ENCODE measurements at regions not wholly inside any gene's neighbourhood (a gene's known extent, or its start where the extent isn't known, plus 50 kb on each side); places are given as distances from the start of the nearest gene placed in this dataset.

DNA sequence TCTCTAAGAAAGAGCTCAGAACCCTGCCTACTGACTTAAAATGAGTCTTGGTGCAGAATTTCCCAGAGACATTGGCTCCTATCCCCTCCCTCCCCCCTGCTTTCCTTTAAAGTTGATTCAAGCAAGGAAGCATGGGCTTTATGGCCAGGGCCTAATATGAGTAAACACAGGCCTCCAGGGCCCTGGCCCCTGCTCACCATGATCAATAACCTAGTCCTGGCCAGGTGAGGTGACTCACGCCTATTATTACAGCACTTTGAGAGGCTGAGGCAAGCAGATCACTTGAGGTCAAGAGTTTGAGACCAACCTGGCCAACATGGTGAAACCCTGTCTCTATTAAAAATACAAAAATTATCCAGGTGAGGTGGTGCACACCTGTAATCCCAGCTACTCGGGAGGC is 165.1 kb upstream of the TMCC3 start:
- DNase-seq (ENCODE audit: low read depth), result no peak

DNA sequence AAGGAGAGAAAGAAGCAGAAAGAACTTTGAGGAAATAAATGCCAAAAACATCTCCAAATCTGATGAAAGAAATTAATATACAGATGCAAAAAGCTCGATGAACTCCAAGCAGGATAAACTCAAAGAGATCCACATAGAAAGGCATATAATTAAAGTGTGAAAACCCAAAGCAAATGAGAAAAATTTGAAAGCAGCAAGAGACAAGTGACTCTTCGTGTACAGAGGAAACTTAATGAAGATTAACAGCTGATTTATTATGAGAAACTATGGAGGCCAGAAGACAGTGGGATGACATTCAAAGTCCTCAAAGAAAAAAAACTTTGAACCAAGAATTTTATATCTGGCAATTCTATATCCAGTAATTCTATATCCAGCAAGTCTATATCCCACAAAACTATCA is 163.0 kb upstream of the TMCC3 start:
- no peak for DNase-seq (ENCODE audit: low read depth)

DNA sequence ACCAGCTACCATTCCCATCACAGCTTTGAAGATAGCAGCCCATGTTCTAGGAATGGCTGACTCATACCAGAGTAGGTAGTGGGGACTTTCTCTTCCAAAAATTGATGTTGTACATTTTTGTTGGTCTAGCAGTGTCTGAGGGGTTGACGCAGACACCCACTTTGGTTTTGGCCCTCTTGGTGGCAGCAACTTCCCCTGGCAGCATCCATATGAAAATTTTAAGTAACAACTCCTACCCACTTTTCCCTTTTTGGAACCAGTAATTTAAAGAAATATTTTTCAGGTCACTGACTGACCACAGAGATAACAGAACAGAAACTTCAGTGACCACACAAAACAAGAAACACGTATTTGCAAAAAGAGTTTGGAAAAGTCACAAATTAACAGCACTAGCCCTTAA is 162.0 kb upstream of the TMCC3 start:
- DNase-seq (ENCODE audit: low read depth), result no peak

DNA sequence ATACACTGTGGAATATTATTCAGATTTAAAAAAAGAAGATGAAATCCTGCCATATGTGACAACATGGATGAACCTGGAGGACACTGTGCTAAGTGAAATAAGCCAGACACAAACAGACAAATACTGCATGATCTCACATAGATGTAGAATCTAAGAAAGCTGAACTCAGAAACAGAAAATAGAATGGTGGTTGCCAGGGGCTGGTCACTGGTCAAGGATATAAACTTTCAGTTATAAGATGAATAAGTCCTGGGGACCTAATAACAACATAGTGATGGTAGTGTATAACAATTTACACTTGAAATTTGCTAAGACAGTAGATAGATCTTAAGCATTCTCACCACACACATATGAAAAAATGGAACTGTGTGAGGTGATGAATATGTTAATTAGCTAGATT is 161.3 kb upstream of the TMCC3 start:
- no peak for DNase-seq (ENCODE audit: low read depth)

DNA sequence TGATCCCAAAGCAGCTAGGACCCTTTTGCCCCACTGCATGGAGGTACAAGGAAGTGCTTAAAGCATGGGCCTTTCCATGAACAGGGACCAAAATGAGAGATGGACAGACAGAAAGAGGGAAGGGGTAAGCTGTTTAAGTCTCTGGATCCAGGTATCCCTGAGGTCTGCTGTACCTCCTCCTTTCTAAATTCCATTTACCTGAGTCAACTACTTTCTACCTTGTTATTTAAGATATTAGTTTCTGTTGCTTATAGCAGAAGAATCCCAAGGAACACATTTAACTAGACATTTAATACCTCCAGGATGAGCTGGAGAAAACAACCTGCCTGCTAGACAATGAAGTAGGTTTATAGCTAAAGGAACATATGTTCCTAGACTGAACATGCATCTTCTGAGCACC is 157.6 kb upstream of the TMCC3 start:
- DNase-seq (ENCODE audit: low read depth), result no peak

DNA sequence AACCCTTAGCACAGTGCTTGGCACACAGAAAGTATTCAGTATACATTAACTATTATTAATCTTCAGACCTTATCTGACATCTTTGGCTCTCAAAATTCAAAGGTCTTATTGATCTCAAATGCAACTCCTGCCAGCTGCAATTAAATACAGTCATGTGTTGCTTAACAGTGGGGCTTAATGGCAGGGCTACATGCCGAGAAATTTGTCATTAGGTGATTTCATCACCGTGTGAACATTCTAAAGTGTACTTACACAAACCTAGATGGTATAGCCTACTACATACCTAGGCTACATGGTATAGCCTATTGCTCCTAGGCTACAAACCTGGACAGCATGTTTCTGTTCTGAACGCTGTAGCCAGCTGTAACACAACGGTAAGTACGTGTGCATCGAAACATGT is 156.3 kb upstream of the TMCC3 start:
- no peak for DNase-seq (ENCODE audit: low read depth)

DNA sequence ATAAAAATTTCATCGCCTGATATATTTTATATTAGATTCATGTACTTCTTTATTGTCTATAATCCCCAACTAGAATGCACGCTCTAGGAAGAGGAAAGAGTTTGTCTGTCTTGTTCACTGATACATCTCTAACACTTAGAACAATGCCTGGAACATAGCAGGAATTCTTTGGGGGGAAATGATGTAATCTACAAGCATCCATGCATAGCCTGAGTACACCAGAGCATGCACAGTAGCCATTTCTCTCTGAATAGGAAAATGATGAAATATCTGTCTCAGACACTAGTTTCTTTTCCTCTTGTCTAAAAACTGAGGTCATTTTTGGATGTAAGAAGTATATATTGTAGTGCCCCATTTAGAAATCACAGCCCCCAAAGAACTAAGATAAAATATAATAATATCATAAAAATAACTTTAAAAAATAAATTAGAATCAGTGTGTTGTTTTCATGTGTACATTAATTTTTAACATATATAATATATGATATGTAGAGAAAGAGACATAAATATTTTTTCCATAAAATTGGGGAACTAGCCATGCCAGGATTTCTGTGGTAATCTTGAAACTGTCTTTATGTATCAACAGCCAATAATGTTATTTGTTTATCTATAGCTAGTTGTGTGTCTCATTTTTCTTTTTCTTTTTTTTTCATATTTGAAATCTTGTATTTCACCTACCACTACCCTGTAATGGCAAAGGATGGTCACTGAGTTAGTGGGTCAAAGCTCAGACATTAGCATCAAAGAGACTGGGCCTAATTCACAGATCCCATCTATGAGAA is 155.6 kb upstream of the TMCC3 start:
- DNase-seq (ENCODE audit: low read depth), result peak; percentile 95

DNA sequence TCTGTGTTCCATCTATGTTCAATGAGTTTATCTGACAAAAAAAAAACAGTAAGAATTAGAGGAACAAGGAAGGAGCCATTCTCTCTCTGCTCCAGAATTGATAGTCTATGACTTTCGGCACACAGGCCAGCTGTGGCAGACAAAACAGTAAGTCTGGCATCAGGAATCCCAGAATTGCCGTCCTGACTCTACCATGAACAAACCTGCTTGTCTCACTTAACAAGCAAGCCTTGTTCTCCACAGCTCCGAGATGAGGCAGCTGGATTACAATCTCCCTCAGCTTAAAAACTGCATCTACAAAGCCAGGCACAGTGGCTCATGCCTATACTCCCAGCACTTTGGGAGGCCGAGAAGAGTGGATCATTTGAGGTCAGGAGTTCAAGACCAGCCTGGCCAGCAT is 153.6 kb upstream of the TMCC3 start:
- DNase-seq (ENCODE audit: low read depth), result no peak

DNA sequence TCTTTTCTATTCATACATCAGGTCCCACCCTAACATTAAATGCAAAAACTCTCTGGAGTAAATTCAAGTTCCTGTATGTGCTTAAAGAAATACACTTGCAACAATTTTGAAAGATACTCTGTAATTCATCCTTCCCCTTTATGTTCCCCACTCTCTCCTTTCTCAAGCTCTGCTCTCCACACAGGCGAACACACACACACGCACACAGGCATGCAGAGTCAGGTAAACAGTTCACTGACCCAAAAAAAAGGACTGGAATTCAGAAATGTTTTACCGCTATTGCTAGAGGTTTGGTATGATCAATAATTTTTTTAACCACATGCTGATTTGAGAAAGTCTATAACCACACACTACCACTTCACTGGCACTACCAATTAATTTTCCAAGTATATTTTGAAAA is 152.4 kb upstream of the TMCC3 start:
- DNase-seq (ENCODE audit: low read depth), result no peak

DNA sequence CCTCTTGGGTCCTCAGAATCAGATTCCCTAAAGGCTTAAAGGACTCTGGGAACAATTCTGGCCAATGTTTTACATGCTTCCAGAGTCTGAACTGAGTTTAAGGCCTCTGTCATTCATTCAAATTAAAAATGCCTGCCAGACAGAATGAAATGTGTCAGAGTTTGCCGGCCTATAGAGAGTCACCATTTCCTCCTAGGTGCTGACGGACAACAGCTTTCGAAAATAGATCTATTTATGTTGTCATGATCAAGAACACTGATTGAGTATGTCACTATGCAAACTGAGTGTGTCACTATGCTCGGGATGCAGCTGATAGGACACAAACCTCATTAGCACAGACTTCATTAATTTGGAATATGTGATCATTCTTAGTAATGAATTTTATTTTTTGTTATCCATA is 151.4 kb upstream of the TMCC3 start:
- no peak for DNase-seq (ENCODE audit: low read depth)

DNA sequence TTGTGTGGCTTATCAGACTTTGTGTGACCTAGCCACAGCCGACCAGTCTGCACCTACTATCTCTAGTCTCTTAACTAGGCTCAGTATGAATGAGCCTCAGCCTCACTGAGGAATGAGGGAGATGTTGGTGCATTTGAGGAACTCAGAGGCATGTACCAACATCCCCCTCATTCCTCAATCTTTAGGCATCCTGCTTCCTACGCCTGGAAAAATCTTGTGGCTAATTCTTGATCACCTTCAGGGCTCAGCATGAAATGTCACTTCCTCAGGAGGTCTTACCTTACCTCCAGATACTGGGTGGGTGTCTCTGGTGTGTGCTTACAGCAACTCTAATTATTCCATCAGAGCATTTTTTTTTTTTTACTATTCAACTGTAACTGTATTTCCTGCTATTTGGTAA is 148.8 kb upstream of the TMCC3 start:
- no peak for DNase-seq (ENCODE audit: low read depth)

DNA sequence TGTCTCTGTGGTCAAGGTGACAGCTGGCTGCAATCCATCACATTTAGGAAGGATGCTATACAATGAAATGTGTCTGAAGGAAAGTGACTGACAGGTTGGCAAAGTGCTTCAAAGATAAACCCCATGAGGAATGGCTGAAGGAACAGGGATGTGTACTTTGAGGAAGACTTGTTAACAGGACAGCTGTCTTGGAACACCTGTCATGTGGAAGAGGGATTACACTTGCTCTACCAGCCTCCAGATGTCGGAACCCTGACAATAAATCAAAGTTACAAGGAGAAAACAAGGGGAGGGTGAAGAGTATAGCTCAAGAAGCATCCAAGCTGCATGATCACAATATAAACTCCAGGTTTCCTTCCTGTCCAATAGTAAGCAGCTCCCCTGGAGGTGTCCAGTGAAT is 147.8 kb upstream of the TMCC3 start:
- no peak for DNase-seq (ENCODE audit: low read depth)

DNA sequence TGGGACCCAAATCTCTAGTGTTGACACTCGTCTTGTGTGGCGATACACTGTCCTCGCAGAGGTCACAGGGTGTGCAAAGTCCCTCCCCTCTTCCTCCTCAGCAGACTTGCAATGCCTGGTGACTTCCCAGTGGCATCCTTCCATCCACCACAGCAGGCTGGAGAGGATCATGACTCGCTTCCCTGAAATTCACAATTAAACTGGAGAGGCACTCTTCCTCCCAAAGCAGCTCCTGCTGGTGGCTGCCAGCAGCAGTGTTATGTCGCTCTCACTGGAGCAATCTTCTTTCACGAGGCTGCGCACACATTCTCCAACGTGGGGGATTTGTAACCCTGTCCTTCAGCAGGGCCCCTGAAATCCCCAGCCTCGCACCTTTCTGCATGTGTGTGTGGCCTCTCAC is 145.2 kb upstream of the TMCC3 start:
- DNase-seq (ENCODE audit: low read depth), result peak; percentile 67

DNA sequence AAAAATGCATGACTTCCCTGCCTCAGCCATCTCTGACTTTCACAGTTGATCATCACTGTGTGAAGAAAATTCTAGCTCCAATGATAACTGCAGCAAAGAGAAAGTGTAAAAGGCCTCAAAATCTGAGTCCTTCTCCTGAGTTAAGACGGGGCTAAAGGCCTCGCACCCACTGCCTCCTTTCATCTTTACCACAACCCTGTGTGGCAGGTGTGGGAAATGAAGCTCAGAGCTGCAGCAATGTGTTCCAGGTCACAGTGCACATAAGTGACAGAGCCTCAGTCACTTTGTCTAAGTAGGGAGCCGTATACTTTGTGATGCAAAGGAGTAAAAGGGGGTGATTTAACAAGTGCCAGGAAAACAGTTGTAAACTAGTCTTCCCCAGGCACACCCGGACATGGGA is 144.7 kb upstream of the TMCC3 start:
- DNase-seq (ENCODE audit: low read depth), result no peak

DNA sequence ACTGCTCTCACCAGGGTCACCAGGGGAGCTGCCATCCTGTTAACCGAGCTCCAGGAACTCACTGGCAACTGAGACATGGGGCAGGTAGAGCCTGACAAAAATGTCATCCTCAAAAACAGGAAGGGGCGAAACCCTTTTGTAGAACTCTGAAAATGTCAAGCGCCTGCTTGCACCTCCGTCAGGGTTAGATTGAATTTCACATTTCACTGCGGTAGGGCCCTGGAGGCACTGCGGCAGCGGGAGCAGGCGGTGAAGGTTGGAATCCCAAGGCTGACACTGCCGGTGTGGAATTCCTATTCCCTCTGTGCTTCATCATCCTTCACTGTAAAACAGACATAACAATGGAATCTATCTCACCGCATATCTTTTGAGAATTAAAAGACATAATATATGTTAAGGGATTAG is 142.8 kb upstream of the TMCC3 start:
- DNase-seq (ENCODE audit: low read depth), result peak; percentile 40

DNA sequence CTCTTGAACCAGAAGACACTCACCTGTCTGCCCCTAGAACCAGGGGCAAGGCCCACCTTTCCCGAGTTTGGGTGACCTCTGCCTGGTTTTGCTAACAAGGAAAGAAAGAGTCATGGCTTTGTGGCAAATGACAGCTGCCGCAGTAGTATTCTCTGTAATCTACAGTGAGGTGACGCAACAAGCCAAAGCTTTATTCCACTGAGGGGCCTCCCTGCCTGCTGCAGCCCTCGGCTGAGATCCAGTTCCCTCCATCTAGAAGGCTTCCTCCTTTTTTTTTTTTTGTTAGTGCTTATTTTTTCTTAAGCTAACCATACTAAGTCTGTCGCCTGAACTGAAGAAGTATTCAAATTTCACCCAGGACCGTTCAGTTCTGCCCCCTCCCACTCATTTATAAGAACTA is 142.3 kb upstream of the TMCC3 start:
- peak; percentile 36 for DNase-seq (ENCODE audit: low read depth)

DNA sequence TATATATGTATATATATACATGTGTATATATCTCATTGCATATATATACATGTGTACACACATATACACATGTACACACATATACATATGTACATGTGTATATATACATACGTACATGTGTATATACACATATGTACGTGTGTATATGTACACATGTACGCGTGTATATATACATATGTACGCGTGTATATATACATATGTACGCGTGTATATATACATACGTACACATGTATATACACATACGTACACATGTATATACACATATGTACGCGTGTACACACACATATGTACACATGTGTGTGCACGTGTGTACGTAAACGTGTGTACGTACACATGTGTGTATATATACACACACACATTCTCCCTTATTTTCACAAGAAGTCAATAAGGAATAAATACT is 141.6 kb upstream of the TMCC3 start:
- DNase-seq (ENCODE audit: low read depth), result no peak

DNA sequence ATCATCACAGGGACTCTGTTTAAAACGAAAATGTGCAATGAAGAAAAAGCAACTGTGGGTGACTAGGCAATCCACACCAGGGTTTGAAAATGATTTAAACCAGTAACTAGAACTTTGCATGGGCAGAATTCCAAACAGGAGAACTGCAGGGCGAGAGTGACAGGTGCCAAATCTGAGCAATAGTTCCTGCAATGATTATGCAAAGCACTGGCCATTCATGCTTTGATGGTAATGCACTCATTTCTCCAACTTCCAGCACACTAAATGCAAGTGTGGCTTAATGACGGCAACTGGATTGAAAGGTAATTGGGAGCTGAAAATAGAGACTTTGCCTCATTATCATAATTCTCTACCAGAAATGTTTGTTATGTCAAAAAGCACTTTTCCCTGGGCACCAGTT is 140.5 kb upstream of the TMCC3 start:
- DNase-seq (ENCODE audit: low read depth), result no peak

DNA sequence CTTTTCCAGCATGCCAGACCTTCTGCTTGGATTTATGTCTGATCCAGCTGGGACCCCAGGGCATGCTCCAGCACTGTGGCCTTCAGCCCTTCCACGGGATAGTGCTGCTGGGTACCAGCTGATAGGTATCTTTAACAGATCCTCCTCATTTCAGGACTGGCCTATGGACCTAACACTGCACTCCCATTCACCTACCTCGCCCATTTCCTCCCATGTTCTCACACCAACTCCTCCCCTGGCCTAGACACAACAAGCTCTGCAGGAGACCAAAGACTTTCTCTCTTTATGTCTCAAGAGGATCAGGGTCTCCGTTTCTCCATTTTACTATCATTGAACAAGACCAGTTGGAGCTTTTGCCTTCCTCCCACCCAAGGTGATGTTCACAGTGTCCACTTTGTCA is 140.0 kb upstream of the TMCC3 start:
- DNase-seq (ENCODE audit: low read depth), result no peak

DNA sequence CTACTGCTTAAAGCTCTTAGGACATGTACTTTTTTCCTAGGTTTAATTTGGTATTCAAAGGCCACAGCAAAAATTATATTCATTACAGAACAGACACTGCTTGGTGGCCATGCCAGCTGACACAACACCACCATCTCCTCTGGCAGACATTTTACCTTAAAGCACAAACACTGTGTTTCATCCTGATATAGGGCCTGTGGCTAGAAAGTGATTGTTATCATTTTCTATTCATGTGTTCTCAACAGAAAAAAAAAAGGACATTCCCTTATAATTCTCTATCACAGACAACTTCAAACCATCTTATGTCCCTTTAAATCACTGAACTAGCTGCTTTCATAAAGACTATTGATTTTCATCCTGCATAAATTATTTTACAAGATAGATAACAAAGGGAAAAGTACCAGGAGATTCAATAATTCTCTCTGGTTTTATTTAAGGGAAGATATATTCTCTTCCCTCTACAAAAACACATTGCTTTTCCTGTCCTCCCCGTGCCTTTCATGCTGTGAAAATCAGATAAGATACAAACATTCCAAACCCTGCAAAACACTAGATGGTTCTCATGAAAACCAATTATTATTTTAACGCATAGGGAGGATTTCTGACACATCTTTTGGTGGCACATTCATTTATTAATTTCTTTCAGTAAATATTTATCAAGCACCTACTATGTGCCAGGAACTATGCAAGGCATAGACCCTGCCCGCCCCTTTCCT is 139.3 kb upstream of the TMCC3 start:
- no peak for DNase-seq (ENCODE audit: low read depth)

DNA sequence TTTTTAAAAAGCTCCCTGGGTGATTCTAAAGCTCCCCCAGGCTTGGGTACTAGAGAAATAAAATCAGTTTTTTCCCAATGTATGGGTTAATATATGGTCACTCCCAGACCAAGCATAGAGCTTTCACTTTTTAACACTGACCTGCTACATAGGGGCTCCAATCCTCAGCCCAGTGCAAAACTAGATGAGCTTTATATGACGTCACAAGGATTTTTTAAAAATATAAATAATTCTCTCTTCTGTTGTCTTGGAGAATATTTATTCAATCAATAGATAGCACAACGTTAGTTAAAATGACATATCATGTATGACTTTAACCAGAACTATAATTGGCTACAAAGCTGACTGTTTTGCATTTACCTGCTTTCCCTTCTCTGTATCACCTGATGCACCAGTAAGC is 137.9 kb upstream of the TMCC3 start:
- DNase-seq (ENCODE audit: low read depth), result no peak

DNA sequence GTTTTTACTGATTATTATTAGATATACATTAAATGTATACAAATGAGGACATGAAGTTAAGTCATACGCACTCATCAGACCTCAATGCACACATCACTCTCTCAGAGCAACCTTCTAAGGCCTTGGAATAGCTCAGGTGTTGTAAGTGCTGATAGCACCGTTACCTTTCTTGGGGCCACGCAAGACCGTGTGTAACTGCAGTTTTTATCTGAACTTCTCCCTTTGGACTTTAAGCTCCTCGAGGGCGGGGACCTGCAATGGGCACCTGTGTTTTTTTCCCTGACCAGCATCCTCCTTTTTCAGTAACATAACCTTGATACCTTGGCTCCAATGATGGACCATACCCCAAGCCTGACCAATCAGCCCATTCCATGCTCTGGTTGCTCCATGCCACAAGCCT is 136.5 kb upstream of the TMCC3 start:
- no peak for DNase-seq (ENCODE audit: low read depth)

DNA sequence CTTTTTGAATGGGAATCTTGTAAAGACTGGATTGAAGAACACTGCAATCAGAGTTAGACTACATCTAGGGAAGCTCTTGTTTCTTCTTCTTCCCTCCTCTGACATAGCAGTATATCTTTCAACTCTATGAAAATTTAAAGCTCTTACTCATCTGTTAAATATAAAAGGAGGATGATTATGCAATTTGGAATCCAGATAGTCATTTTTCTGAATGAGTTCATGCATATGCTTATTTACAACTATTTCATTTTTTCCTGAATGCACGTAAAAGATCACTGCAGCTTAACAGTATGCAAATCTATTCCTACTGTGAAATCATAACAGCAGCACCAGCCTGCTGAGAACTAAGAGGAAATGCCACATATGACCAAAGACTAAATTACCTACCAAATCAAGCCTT is 133.5 kb upstream of the TMCC3 start:
- DNase-seq (ENCODE audit: low read depth), result peak; percentile 86

DNA sequence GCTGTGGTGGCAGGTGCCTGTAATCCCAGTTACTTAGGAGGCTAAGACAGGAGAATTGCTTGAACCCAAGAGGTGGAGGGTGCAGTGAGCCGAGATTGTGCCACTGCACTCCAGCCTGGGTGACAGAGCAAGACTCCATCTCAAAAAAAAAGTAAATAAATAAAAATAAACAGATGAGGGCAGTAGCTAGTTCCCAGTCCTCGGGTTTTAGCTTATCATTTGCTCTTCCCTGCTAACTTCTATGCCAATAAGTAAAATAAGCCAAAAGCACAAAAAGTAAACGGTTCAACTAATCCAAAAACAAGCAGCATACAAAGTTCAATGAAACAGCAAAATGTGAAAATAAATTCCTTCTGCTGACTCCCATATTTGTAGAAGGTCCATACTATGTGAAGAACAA is 133.0 kb upstream of the TMCC3 start:
- DNase-seq (ENCODE audit: low read depth), result no peak

Measured in iris pigment epithelial cell (primary cell).